ENCODE measurements at regions not wholly inside any gene's neighbourhood (a gene's known extent, or its start where the extent isn't known, plus 50 kb on each side); places are given as distances from the start of the nearest gene placed in this dataset.
"Not testable (repeated sequence)": the region's sequence is repeated elsewhere in the genome, so short reads cannot be mapped to it uniquely, and the experiment has no call there.

DNA sequence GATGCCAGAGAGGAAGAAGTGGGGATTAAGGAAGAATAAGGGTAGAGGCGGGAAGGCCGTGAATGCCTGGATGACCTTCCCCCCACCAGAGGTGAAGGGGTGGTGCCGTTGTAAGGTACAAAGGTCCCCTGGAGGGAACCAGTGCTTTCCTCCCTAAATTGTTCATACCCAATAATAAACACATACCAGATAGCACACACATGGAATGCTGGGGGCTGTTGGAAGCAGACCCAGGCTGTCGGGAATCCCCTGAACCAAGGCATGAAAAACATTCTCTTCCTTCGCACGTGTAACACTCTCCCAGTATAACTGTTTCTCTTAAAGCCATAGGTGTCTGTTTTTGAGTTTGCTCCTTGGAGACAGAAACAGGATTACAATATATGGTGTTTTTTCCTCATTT is 107.1 kb upstream of the CTAGE1 start:
- no peak for DNase-seq (ENCODE audit: low read depth)
- no peak for TF ChIP-seq CTCF (IDR thresholded peaks at IDR 0.05; ENCODE audit: low read depth, low read length, missing control alignments)
- no peak overlapping the region for H3K4me3 ChIP-seq (ENCODE audit: low read depth, low read length)

DNA sequence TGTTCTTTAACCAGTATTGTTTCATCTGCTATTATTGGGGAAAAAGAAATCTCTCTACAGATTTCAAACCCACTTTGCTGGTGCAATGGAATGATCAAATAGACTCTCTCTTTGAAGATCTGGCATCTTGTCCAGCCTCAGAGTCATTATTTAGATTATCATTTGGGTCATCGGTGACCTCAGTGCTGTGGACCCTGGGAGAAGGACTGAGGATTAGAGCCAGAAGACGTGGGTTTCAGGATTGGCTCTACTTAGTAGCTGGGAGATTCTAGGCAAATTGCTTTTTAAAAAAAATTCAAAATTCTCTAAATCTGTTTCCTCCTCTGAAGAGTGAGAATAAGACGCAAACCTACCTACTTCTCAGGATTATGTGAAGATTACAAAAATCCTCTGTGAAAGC is 107.6 kb upstream of the CTAGE1 start:
- no peak overlapping the region for H3K4me3 ChIP-seq (ENCODE audit: low read depth, low read length)
- no peak for DNase-seq (ENCODE audit: low read depth)
- TF ChIP-seq CTCF (IDR thresholded peaks at IDR 0.05; ENCODE audit: low read depth, low read length, missing control alignments): no peak

- H3K4me3 ChIP-seq (ENCODE audit: low read depth, low read length): no peak overlapping the region
- DNase-seq (ENCODE audit: low read depth): no peak
- TF ChIP-seq CTCF (IDR thresholded peaks at IDR 0.05; ENCODE audit: low read depth, low read length, missing control alignments): no peak
Measured at GRCh38 chr18:22525883-22526282, 108.2 kb upstream of the CTAGE1 start.

GRCh38 chr18:22528291-22528690 is 110.6 kb upstream of the CTAGE1 start:
- no peak for TF ChIP-seq CTCF (IDR thresholded peaks at IDR 0.05; ENCODE audit: low read depth, low read length, missing control alignments)
- DNase-seq (ENCODE audit: low read depth): no peak
- no peak overlapping the region for H3K4me3 ChIP-seq (ENCODE audit: low read depth, low read length)

GRCh38 chr18:22534706-22535105 is 117.0 kb upstream of the CTAGE1 start:
- DNase-seq (ENCODE audit: low read depth); H3K4me3 ChIP-seq (ENCODE audit: low read depth, low read length): not testable (repeated sequence)

GRCh38 chr18:22536558-22536957 is 118.8 kb upstream of the CTAGE1 start:
- H3K4me3 ChIP-seq (ENCODE audit: low read depth, low read length): no peak overlapping the region
- no peak for DNase-seq (ENCODE audit: low read depth)
- TF ChIP-seq CTCF (IDR thresholded peaks at IDR 0.05; ENCODE audit: low read depth, low read length, missing control alignments): no peak

GRCh38 chr18:22538426-22538825 is 120.7 kb upstream of the CTAGE1 start:
- H3K4me3 ChIP-seq (ENCODE audit: low read depth, low read length): no peak overlapping the region
- TF ChIP-seq CTCF (IDR thresholded peaks at IDR 0.05; ENCODE audit: low read depth, low read length, missing control alignments): no peak
- no peak for DNase-seq (ENCODE audit: low read depth)

Measured in GM12864 (cell line).